ENCODE measurements at regions not wholly inside any gene's neighbourhood (a gene's known extent, or its start where the extent isn't known, plus 50 kb on each side); places are given as distances from the start of the nearest gene placed in this dataset.
"Not testable (repeated sequence)": the region's sequence is repeated elsewhere in the genome, so short reads cannot be mapped to it uniquely, and the experiment has no call there.

DNA sequence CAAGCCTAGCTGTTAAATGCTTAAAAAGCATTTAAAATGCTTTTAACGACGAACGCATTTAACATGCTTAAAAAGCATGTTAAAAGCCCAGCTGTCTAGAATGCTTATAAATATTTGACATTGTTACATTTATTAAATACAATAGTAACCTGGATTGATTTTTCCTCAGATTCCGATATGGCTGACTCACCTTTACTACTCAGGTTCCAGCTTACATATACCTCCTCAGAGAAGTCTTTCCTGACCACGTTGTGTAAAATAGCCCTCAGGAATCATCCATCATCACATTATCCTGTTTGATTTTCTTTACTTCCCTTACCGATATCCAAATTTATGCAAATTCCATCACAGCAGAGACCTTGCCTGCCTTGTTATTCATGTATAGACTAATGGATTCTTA lies 51.4 kb downstream of the SLC41A2 start:
- POLR2A ChIA-PET, result no interaction called here
- no peak for DNase-seq
- ATAC-seq, result no peak
- H3K4me1 Mint-ChIP-seq, result no peaks in the 10 kb centered on the region
- H3K4me3 Mint-ChIP-seq, result no peak overlapping the region
- no peaks in the 10 kb centered on the region for H3K9me3 Mint-ChIP-seq
- H3K27ac Mint-ChIP-seq, result no peak overlapping the region
- H3K27me3 Mint-ChIP-seq, result no peaks in the 10 kb centered on the region
- H3K36me3 Mint-ChIP-seq, result no peaks in the 10 kb centered on the region

GRCh38 chr12:104905446-104905845 lies 52.6 kb downstream of the SLC41A2 start:
- H3K36me3 Mint-ChIP-seq, H3K4me1 Mint-ChIP-seq, DNase-seq, H3K9me3 Mint-ChIP-seq, POLR2A ChIA-PET, H3K27me3 Mint-ChIP-seq, H3K27ac Mint-ChIP-seq, H3K4me3 Mint-ChIP-seq, ATAC-seq: not testable (repeated sequence)

- Mint-ChIP-seq H3K4me3 (no peak overlapping the region), H3K27me3 (no peaks in the 10 kb centered on the region), H3K27ac (peak overlapping the region in 1 of 10 donors; percentile 18), H3K4me1 (no peaks in the 10 kb centered on the region), H3K9me3 (peaks cover 0 to 13% (median 2%) of the 10 kb centered on the region in 9 donors), H3K36me3 (peaks cover 0 to 12% (median 11%) of the 10 kb centered on the region in 3 donors)
- ATAC-seq, result no peak
- POLR2A ChIA-PET, result no interaction called here
- DNase-seq, result no peak
Observed at GRCh38 chr12:104903648-104904423, 54.3 kb downstream of the SLC41A2 start.

GRCh38 chr12:104902125-104902524 lies 56.0 kb downstream of the SLC41A2 start:
- Mint-ChIP-seq H3K27ac (no peak overlapping the region), H3K4me1 (no peaks in the 10 kb centered on the region), H3K27me3 (no peaks in the 10 kb centered on the region), H3K4me3 (no peak overlapping the region), H3K36me3 (peaks cover 0 to 13% (median 12%) of the 10 kb centered on the region in 3 donors), H3K9me3 (peaks cover 0 to 17% (median 3%) of the 10 kb centered on the region in 9 donors)
- DNase-seq (no peak), ATAC-seq (no peak)
- POLR2A ChIA-PET, result no interaction called here

- DNase-seq (no peak), ATAC-seq (no peak)
- Mint-ChIP-seq H3K4me3 (no peak overlapping the region), H3K9me3 (peaks cover 0 to 17% (median 4%) of the 10 kb centered on the region in 9 donors), H3K27me3 (peaks cover 0 to 2% (median 0%) of the 10 kb centered on the region in 5 donors), H3K27ac (no peak overlapping the region), H3K4me1 (no peaks in the 10 kb centered on the region), H3K36me3 (peaks cover 0 to 13% (median 12%) of the 10 kb centered on the region in 3 donors)
- POLR2A ChIA-PET, result no interaction called here
Observed at GRCh38 chr12:104896710-104897109, 61.4 kb downstream of the SLC41A2 start.

- DNase-seq (no peak), ATAC-seq (no peak)
- POLR2A ChIA-PET, result no interaction called here
- Mint-ChIP-seq H3K27me3 (peaks cover 0 to 4% (median 0%) of the 10 kb centered on the region in 5 donors), H3K4me1 (no peaks in the 10 kb centered on the region), H3K27ac (no peak overlapping the region), H3K4me3 (no peak overlapping the region), H3K9me3 (peaks cover 0 to 17% (median 5%) of the 10 kb centered on the region in 9 donors), H3K36me3 (peaks cover 0 to 13% (median 12%) of the 10 kb centered on the region in 3 donors)
Observed at GRCh38 chr12:104896146-104896545, 61.9 kb downstream of the SLC41A2 start.

DNA sequence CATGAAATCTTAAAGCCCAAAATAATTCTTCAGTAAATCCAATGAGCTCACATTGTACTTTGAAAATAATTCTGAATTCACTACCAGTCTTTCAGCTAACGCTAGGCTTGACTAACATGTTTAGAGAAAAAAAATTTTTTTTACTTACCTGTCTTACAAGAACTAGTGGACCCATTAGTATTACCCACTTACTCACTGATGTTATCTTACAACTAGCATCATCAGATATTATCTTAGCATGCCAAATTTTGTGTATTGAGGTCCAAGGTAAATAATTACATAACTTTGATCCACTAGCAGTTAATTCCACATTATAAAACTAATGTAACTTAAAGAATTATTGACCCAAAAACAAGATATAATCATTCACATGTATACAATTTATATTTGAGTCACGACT lies 62.7 kb downstream of the SLC41A2 start:
- ATAC-seq (no peak), DNase-seq (no peak)
- POLR2A ChIA-PET, result no interaction called here
- H3K27me3 Mint-ChIP-seq, result peaks cover 0 to 10% (median 2%) of the 10 kb centered on the region in 5 donors
- H3K9me3 Mint-ChIP-seq, result peaks cover 0 to 17% (median 5%) of the 10 kb centered on the region in 9 donors
- H3K27ac Mint-ChIP-seq, result no peak overlapping the region
- peaks cover 0 to 13% (median 12%) of the 10 kb centered on the region in 3 donors for H3K36me3 Mint-ChIP-seq
- no peaks in the 10 kb centered on the region for H3K4me1 Mint-ChIP-seq
- no peak overlapping the region for H3K4me3 Mint-ChIP-seq

- DNase-seq (no peak), ATAC-seq (no peak)
- H3K27ac Mint-ChIP-seq, result no peak overlapping the region
- no peaks in the 10 kb centered on the region for H3K36me3 Mint-ChIP-seq
- no peaks in the 10 kb centered on the region for H3K4me1 Mint-ChIP-seq
- POLR2A ChIA-PET, result no interaction called here
- peaks cover 0 to 4% (median 0%) of the 10 kb centered on the region in 9 donors for H3K9me3 Mint-ChIP-seq
- peaks cover 0 to 13% (median 2%) of the 10 kb centered on the region in 5 donors for H3K27me3 Mint-ChIP-seq
- no peak overlapping the region for H3K4me3 Mint-ChIP-seq
Observed at GRCh38 chr12:104890476-104891096, 67.5 kb downstream of the SLC41A2 start.

GRCh38 chr12:104889735-104890134 lies 68.4 kb downstream of the SLC41A2 start:
- Mint-ChIP-seq H3K4me3 (no peak overlapping the region), H3K4me1 (no peaks in the 10 kb centered on the region), H3K9me3 (peaks cover 0 to 4% (median 0%) of the 10 kb centered on the region in 9 donors), H3K36me3 (no peaks in the 10 kb centered on the region), H3K27ac (no peak overlapping the region), H3K27me3 (peaks cover 0 to 13% (median 2%) of the 10 kb centered on the region in 5 donors)
- ATAC-seq (no peak), DNase-seq (no peak)
- POLR2A ChIA-PET, result no interaction called here

- peaks cover 0 to 4% (median 0%) of the 10 kb centered on the region in 9 donors for H3K9me3 Mint-ChIP-seq
- no peak overlapping the region for H3K4me3 Mint-ChIP-seq
- no peaks in the 10 kb centered on the region for H3K36me3 Mint-ChIP-seq
- H3K4me1 Mint-ChIP-seq, result no peaks in the 10 kb centered on the region
- ATAC-seq (no peak), DNase-seq (no peak)
- peaks cover 0 to 15% (median 3%) of the 10 kb centered on the region in 5 donors for H3K27me3 Mint-ChIP-seq
- H3K27ac Mint-ChIP-seq, result no peak overlapping the region
- POLR2A ChIA-PET, result no interaction called here
Observed at GRCh38 chr12:104888892-104889291, 69.2 kb downstream of the SLC41A2 start.

GRCh38 chr12:104888481-104888880 lies 69.6 kb downstream of the SLC41A2 start:
- no peaks in the 10 kb centered on the region for H3K4me1 Mint-ChIP-seq
- ATAC-seq (no peak), DNase-seq (no peak)
- H3K36me3 Mint-ChIP-seq, result no peaks in the 10 kb centered on the region
- H3K27ac Mint-ChIP-seq, result no peak overlapping the region
- POLR2A ChIA-PET, result no interaction called here
- no peak overlapping the region for H3K4me3 Mint-ChIP-seq
- H3K27me3 Mint-ChIP-seq, result peaks cover 0 to 15% (median 3%) of the 10 kb centered on the region in 5 donors
- H3K9me3 Mint-ChIP-seq, result peaks cover 0 to 3% (median 0%) of the 10 kb centered on the region in 9 donors

DNA sequence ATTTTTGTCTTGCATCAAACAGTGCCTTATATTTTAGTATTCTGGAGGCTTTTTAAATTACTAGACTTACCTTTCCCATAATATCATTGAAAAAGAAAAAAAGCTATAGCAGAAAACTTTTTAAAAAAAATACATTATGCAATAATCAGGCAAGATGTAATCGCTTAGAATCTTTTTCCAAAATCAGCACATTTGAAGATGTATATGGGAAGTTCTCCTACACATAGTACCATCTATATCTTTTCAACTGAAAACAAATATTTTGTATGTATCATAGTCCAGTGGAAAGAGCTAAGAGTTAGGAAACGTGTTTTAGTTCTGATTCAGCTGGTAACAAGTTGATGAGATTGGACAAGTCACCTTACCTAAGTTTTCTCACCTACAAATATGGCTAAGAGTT lies 70.6 kb downstream of the SLC41A2 start:
- Mint-ChIP-seq H3K27me3 (peaks cover 2 to 15% (median 9%) of the 10 kb centered on the region in 5 donors), H3K4me3 (no peak overlapping the region), H3K36me3 (peaks cover 0 to 3% (median 0%) of the 10 kb centered on the region in 3 donors), H3K4me1 (no peaks in the 10 kb centered on the region), H3K27ac (no peak overlapping the region), H3K9me3 (peaks cover 0 to 9% (median 3%) of the 10 kb centered on the region in 9 donors)
- POLR2A ChIA-PET, result no interaction called here
- DNase-seq (no peak), ATAC-seq (no peak)

Measured in naive thymus-derived CD8-positive, alpha-beta T cell (primary cell).